GM18508 (cell line): ENCODE measurements at regions not wholly inside any gene's neighbourhood (a gene's known extent, or its start where the extent isn't known, plus 50 kb on each side); places are given as distances from the start of the nearest gene placed in this dataset.
"Not testable (repeated sequence)": the region's sequence is repeated elsewhere in the genome, so short reads cannot be mapped to it uniquely, and the experiment has no call there.

ENCODE experiments used
- ATAC-seq: cut with Tn5 transposase; IDR thresholded peaks from one replicate; pipeline ENCODE4 v1.9.1; 2021; ENCODE audit warnings: moderate number of reproducible peaks; ENCODE audit not compliant: insufficient read depth, unreplicated experiment

GRCh38 chr11:37509506-37509905 is 911.5 kb upstream of the RAG2 start:
- ATAC-seq, result no peak

GRCh38 chr11:37506531-37506930 is 908.5 kb upstream of the RAG2 start:
- no peak for ATAC-seq

- ATAC-seq, result no peak
Observed at GRCh38 chr11:37505406-37505805, 907.4 kb upstream of the RAG2 start.

- no peak for ATAC-seq
Observed at GRCh38 chr11:37504921-37505320, 906.9 kb upstream of the RAG2 start.

GRCh38 chr11:37504060-37504611 is 906.1 kb upstream of the RAG2 start:
- ATAC-seq, result peak; percentile 92

GRCh38 chr11:37503411-37504059 is 905.5 kb upstream of the RAG2 start:
- ATAC-seq, result peak; percentile 35

- ATAC-seq, result no peak
Observed at GRCh38 chr11:37502202-37502601, 904.2 kb upstream of the RAG2 start.

GRCh38 chr11:37500425-37500824 is 902.4 kb upstream of the RAG2 start:
- ATAC-seq, result no peak

- no peak for ATAC-seq
Observed at GRCh38 chr11:37497326-37497725, 899.3 kb upstream of the RAG2 start.

- no peak for ATAC-seq
Observed at GRCh38 chr11:37496201-37496600, 898.2 kb upstream of the RAG2 start.

- ATAC-seq, result no peak
Observed at GRCh38 chr11:37484298-37484697, 886.3 kb upstream of the RAG2 start.

- no peak for ATAC-seq
Observed at GRCh38 chr11:37483761-37484160, 885.7 kb upstream of the RAG2 start.

- ATAC-seq, result no peak
Observed at GRCh38 chr11:37474889-37475288, 876.9 kb upstream of the RAG2 start.

- no peak for ATAC-seq
Observed at GRCh38 chr11:37468344-37468743, 870.3 kb upstream of the RAG2 start.

GRCh38 chr11:37465221-37465620 is 867.2 kb upstream of the RAG2 start:
- ATAC-seq, result no peak

- ATAC-seq, result no peak
Observed at GRCh38 chr11:37459456-37459855, 861.4 kb upstream of the RAG2 start.

- ATAC-seq, result no peak
Observed at GRCh38 chr11:37456746-37457145, 858.7 kb upstream of the RAG2 start.

GRCh38 chr11:37451903-37452302 is 853.9 kb upstream of the RAG2 start:
- ATAC-seq, result no peak

- peak; percentile 69 for ATAC-seq
Observed at GRCh38 chr11:37450613-37451012, 852.6 kb upstream of the RAG2 start.

- no peak for ATAC-seq
Observed at GRCh38 chr11:37449146-37449545, 851.1 kb upstream of the RAG2 start.

- ATAC-seq, result no peak
Observed at GRCh38 chr11:37442576-37442975, 844.5 kb upstream of the RAG2 start.

GRCh38 chr11:37431633-37432230 is 833.7 kb upstream of the RAG2 start:
- ATAC-seq, result not testable (repeated sequence)
